ENCODE measurements at regions not wholly inside any gene's neighbourhood (a gene's known extent, or its start where the extent isn't known, plus 50 kb on each side); places are given as distances from the start of the nearest gene placed in this dataset.

DNA sequence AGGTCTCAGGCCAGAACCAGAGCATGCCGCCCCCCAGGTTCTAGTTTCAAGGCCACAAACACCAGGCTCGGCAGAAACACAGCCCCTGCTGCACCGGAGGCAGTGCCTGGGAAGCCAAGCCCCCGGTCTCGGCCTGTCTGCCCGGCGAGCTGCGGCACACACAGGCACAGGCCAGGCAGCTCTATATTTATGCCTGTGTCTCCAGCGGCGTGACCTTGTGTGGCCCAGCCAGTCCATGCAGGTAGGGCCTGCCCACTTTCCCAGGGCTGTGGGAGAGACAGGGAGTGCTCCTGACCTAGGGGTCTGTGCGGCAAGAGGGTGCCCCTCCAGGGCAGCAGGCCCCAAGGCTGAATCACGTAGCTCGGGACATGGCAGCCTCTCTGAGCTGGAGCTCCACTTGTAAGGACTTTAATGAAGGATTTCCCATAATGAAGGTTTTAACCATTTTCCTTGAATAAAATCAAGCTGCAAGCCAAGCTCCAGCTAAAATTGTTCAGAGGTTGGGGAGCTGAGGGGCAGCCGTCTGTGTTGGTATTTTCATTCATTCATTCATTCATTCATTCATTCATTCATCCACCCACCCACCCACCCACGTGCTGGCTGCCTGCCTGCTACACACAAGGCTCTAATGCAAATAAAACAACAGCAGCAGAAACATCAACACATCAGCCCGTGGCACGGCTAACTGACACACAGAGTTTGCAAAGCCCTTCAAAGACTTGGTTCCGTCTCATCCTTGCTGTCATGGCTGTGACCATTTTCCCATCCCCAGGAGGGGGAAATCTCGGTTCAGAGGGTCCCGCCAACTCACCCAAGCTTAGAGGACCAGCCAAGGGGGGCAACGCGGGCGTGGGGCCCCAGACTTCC is 92.0 kb downstream of the RFLNA start:
- TF ChIP-seq, protein P1, sequence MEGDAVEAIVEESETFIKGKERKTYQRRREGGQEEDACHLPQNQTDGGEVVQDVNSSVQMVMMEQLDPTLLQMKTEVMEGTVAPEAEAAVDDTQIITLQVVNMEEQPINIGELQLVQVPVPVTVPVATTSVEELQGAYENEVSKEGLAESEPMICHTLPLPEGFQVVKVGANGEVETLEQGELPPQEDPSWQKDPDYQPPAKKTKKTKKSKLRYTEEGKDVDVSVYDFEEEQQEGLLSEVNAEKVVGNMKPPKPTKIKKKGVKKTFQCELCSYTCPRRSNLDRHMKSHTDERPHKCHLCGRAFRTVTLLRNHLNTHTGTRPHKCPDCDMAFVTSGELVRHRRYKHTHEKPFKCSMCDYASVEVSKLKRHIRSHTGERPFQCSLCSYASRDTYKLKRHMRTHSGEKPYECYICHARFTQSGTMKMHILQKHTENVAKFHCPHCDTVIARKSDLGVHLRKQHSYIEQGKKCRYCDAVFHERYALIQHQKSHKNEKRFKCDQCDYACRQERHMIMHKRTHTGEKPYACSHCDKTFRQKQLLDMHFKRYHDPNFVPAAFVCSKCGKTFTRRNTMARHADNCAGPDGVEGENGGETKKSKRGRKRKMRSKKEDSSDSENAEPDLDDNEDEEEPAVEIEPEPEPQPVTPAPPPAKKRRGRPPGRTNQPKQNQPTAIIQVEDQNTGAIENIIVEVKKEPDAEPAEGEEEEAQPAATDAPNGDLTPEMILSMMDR (IDR thresholded peaks at IDR 0.05): no peak
- TF ChIP-seq POLR2A (IDR thresholded peaks at IDR 0.05): no peak
